Ovary (tissue), 3 donors: ENCODE measurements at regions not wholly inside any gene's neighbourhood (a gene's known extent, or its start where the extent isn't known, plus 50 kb on each side); places are given as distances from the start of the nearest gene placed in this dataset.

Experiments used
- POLR2A ChIP-seq: fragments of 450-650 bp; IDR thresholded peaks from one replicate; pipeline ENCODE4 v1.6.1; 2017; ENCODE audit warnings: antibody characterized with exemption, mild to moderate bottlenecking, moderate library complexity
- TF ChIP-seq, protein P1 (sequence below), 3 donors: fragments of 450-650 bp in 2 of 3; fragments of 200-600 bp in 1 of 3; IDR thresholded peaks; one replicate each; pipeline versions ENCODE4 v1.5.1 to v1.8.0; 2016 to 2022; ENCODE audit warnings: antibody characterized with exemption in 3 of 3, mild to moderate bottlenecking in 1 of 3
- donor health status: DM: no; HTN: no; CAD: no.

DNA sequence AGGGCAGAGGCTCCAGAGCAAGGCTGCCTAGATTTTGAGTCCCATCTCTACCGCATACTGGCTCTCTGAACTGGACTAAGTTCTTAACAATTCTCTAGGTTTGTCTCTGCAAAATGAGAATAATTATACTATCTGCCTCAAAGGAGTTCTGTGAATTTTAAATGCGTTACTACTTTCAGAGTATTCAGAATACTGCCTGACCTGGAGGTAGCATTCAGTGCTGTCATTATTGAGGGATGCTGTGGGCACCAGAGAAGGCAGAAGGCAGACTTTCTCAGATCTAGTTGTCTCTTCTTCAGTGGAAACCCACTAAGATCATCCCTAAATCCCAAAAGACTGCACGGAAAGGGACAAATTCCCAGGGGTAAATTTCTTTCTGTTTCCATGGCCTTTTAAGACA lies 147.4 kb upstream of the RORA start:
- TF ChIP-seq, protein P1, sequence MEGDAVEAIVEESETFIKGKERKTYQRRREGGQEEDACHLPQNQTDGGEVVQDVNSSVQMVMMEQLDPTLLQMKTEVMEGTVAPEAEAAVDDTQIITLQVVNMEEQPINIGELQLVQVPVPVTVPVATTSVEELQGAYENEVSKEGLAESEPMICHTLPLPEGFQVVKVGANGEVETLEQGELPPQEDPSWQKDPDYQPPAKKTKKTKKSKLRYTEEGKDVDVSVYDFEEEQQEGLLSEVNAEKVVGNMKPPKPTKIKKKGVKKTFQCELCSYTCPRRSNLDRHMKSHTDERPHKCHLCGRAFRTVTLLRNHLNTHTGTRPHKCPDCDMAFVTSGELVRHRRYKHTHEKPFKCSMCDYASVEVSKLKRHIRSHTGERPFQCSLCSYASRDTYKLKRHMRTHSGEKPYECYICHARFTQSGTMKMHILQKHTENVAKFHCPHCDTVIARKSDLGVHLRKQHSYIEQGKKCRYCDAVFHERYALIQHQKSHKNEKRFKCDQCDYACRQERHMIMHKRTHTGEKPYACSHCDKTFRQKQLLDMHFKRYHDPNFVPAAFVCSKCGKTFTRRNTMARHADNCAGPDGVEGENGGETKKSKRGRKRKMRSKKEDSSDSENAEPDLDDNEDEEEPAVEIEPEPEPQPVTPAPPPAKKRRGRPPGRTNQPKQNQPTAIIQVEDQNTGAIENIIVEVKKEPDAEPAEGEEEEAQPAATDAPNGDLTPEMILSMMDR (IDR thresholded peaks at IDR 0.05) = no peak
- no peak for TF ChIP-seq POLR2A
